GM13977 (cell line): ENCODE measurements at regions not wholly inside any gene's neighbourhood (a gene's known extent, or its start where the extent isn't known, plus 50 kb on each side); places are given as distances from the start of the nearest gene placed in this dataset.

Experiments
- DNase-seq: peaks from one replicate; pipeline ENCODE4 v3.0.0; 2012; ENCODE audit warnings: low spot score
- in situ Hi-C: fragments of 300-500 bp; cut with MboI; formaldehyde crosslinking; loops from one replicate; pipeline ENCODE4 v1.12.0; 2022; ENCODE audit warnings: low sequenced_read_pairs, low pct_unique_long_range_greater_than_20kb, mixed read lengths, inconsistent platforms; ENCODE audit not compliant: unreplicated experiment
- TF ChIP-seq, protein P1 (sequence below): IDR thresholded peaks from 2 replicates; pipeline ENCODE4 v1.5.1; 2012; ENCODE audit warnings: mild to moderate bottlenecking, control low read depth; ENCODE audit not compliant: insufficient read depth; ENCODE audit errors: extremely low read depth, missing control alignments

DNA sequence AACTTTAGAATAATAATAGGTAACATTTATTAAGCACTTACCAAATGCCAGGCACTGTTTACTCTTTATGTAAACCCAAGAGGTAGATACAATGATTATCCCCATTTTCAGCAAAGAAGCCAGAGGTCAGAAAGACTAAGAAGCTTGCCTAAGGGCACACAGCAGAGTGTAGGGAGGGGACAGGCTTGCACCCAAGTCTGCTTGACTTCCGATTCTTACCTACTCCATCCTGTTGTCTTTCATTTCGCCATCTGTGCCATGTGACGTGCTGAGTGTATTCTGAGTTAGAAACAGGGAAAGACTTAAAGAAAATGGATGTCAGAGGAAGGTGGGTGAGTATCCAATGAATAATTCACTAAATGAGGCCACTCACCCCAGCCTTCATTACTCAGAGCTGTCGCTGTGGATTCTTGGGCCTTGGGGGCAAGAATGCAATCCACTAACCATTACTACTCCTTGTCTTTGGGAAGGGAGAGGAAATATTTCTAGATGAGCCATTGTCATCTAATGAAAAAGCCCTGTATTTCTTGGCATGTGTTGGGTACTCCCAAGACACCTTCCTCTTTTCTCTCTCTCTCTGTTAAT lies 76.4 kb upstream of the BCL11A start:
- in situ Hi-C loops: no loop called here
- TF ChIP-seq, protein P1, sequence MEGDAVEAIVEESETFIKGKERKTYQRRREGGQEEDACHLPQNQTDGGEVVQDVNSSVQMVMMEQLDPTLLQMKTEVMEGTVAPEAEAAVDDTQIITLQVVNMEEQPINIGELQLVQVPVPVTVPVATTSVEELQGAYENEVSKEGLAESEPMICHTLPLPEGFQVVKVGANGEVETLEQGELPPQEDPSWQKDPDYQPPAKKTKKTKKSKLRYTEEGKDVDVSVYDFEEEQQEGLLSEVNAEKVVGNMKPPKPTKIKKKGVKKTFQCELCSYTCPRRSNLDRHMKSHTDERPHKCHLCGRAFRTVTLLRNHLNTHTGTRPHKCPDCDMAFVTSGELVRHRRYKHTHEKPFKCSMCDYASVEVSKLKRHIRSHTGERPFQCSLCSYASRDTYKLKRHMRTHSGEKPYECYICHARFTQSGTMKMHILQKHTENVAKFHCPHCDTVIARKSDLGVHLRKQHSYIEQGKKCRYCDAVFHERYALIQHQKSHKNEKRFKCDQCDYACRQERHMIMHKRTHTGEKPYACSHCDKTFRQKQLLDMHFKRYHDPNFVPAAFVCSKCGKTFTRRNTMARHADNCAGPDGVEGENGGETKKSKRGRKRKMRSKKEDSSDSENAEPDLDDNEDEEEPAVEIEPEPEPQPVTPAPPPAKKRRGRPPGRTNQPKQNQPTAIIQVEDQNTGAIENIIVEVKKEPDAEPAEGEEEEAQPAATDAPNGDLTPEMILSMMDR: no peak

GRCh38 chr2:60633615-60634014 lies 80.2 kb upstream of the BCL11A start:
- DNase-seq: no peak

More for the DNA sequence above, 76.4 kb upstream of the BCL11A start:
- no peak for DNase-seq

GRCh38 chr2:60634438-60634837 lies 81.0 kb upstream of the BCL11A start:
- in situ Hi-C loops: no loop called here
- TF ChIP-seq, protein P1: no peak
- no peak for DNase-seq

More at GRCh38 chr2:60633615-60634014, 80.2 kb upstream of the BCL11A start:
- in situ Hi-C loops: no loop called here
- TF ChIP-seq, protein P1: no peak

- DNase-seq: peak; percentile 41
- in situ Hi-C loops: no loop called here
Measured at GRCh38 chr2:60641811-60642788, 88.6 kb upstream of the BCL11A start.

GRCh38 chr2:60643747-60644146 lies 90.3 kb upstream of the BCL11A start:
- in situ Hi-C loops: no loop called here
- no peak for DNase-seq
- TF ChIP-seq, protein P1: no peak

More at GRCh38 chr2:60641811-60642788, 88.6 kb upstream of the BCL11A start:
- TF ChIP-seq, protein P1: peak; percentile 68

DNA sequence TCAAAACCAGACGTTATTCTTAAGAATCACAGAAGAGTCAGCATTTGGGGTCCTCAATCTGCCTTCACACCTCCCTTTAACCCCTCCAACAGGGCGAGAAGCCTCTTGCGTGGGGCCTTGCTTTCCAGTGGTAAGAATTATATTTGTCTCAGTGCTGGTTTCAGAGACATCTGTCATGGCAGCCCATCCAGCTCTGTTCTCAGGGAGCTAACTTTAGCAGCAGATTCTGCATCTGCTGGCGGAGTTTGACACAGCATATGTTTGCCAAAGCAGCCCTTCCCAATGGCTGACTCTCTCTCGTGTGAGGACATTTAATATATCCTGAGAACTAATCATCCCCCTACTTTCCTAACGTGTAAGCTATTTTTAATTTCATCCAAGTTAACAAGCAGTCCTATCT lies 91.5 kb upstream of the BCL11A start:
- TF ChIP-seq, protein P1: no peak
- no peak for DNase-seq
- in situ Hi-C loops: no loop called here
